CD4-positive, alpha-beta T cell treated with Interleukin-6 at 100 ng/mL for 8 hours (primary cell): ENCODE measurements at regions not wholly inside any gene's neighbourhood (a gene's known extent, or its start where the extent isn't known, plus 50 kb on each side); places are given as distances from the start of the nearest gene placed in this dataset.
"Not testable (repeated sequence)": the region's sequence is repeated elsewhere in the genome, so short reads cannot be mapped to it uniquely, and the experiment has no call there.

ENCODE experiments used
- DNase-seq: peaks from one replicate; pipeline ENCODE4 v3.0.0-alpha.2; 2020; ENCODE audit warnings: mixed read lengths, low spot score

GRCh38 chr18:42328931-42329330 lies 373.9 kb downstream of the PIK3C3 start:
- no peak for DNase-seq

- DNase-seq = no peak
Measured at GRCh38 chr18:42330296-42330695, 375.3 kb downstream of the PIK3C3 start.

GRCh38 chr18:42333558-42333957 lies 378.5 kb downstream of the PIK3C3 start:
- no peak for DNase-seq

GRCh38 chr18:42334931-42335330 lies 379.9 kb downstream of the PIK3C3 start:
- DNase-seq = no peak

- DNase-seq = no peak
Measured at GRCh38 chr18:42336139-42336538, 381.1 kb downstream of the PIK3C3 start.

- not testable (repeated sequence) for DNase-seq
Measured at GRCh38 chr18:42337337-42337736, 382.3 kb downstream of the PIK3C3 start.

GRCh38 chr18:42338683-42339082 lies 383.6 kb downstream of the PIK3C3 start:
- no peak for DNase-seq

- no peak for DNase-seq
Measured at GRCh38 chr18:42339372-42339771, 384.3 kb downstream of the PIK3C3 start.

GRCh38 chr18:42340423-42341009 lies 385.5 kb downstream of the PIK3C3 start:
- DNase-seq = no peak

- DNase-seq = no peak
Measured at GRCh38 chr18:42341423-42341822, 386.4 kb downstream of the PIK3C3 start.

- DNase-seq = no peak
Measured at GRCh38 chr18:42348722-42349121, 393.7 kb downstream of the PIK3C3 start.

- DNase-seq = no peak
Measured at GRCh38 chr18:42351455-42351854, 396.4 kb downstream of the PIK3C3 start.

GRCh38 chr18:42360716-42361115 lies 405.7 kb downstream of the PIK3C3 start:
- no peak for DNase-seq

GRCh38 chr18:42363446-42364441 lies 408.7 kb downstream of the PIK3C3 start:
- no peak for DNase-seq

GRCh38 chr18:42364766-42365165 lies 409.7 kb downstream of the PIK3C3 start:
- DNase-seq = no peak

GRCh38 chr18:42365591-42365990 lies 410.6 kb downstream of the PIK3C3 start:
- DNase-seq = no peak

- DNase-seq = no peak
Measured at GRCh38 chr18:42373584-42373983, 418.6 kb downstream of the PIK3C3 start.

GRCh38 chr18:42374961-42375360 lies 419.9 kb downstream of the PIK3C3 start:
- DNase-seq = no peak

GRCh38 chr18:42378854-42379253 lies 423.8 kb downstream of the PIK3C3 start:
- not testable (repeated sequence) for DNase-seq

- not testable (repeated sequence) for DNase-seq
Measured at GRCh38 chr18:42381236-42381635, 426.2 kb downstream of the PIK3C3 start.

GRCh38 chr18:42392416-42392815 lies 437.4 kb downstream of the PIK3C3 start:
- DNase-seq = no peak

- no peak for DNase-seq
Measured at GRCh38 chr18:42392926-42393325, 437.9 kb downstream of the PIK3C3 start.

- no peak for DNase-seq
Measured at GRCh38 chr18:42394238-42394637, 439.2 kb downstream of the PIK3C3 start.
